GM18870 (cell line): ENCODE measurements at regions not wholly inside any gene's neighbourhood (a gene's known extent, or its start where the extent isn't known, plus 50 kb on each side); places are given as distances from the start of the nearest gene placed in this dataset.
"Not testable (repeated sequence)": the region's sequence is repeated elsewhere in the genome, so short reads cannot be mapped to it uniquely, and the experiment has no call there.

Experiments
- ATAC-seq: cut with Tn5 transposase; IDR thresholded peaks from one replicate; pipeline ENCODE4 v1.9.1; 2021; ENCODE audit warnings: moderate library complexity; ENCODE audit not compliant: unreplicated experiment

- no peak for ATAC-seq
These were observed 253.2 kb downstream of the DLL1 start for GRCh38 chr6:170037541-170038250.

- no peak for ATAC-seq
These were observed 254.0 kb downstream of the DLL1 start for GRCh38 chr6:170036916-170037315.

- ATAC-seq, result not testable (repeated sequence)
These were observed 254.5 kb downstream of the DLL1 start for GRCh38 chr6:170036367-170036766.

- no peak for ATAC-seq
These were observed 255.0 kb downstream of the DLL1 start for GRCh38 chr6:170035901-170036304.

GRCh38 chr6:170035044-170035443, 255.8 kb downstream of the DLL1 start:
- no peak for ATAC-seq

GRCh38 chr6:170034294-170034693, 256.6 kb downstream of the DLL1 start:
- no peak for ATAC-seq

- ATAC-seq, result no peak
These were observed 257.2 kb downstream of the DLL1 start for GRCh38 chr6:170033666-170034065.

GRCh38 chr6:170032706-170033309, 258.1 kb downstream of the DLL1 start:
- ATAC-seq, result no peak

- ATAC-seq, result no peak
These were observed 258.7 kb downstream of the DLL1 start for GRCh38 chr6:170032197-170032596.

GRCh38 chr6:170031684-170032121, 259.2 kb downstream of the DLL1 start:
- no peak for ATAC-seq

- ATAC-seq, result no peak
These were observed 259.9 kb downstream of the DLL1 start for GRCh38 chr6:170030821-170031471.

- ATAC-seq, result no peak
These were observed 260.5 kb downstream of the DLL1 start for GRCh38 chr6:170030284-170030815.

- no peak for ATAC-seq
These were observed 261.2 kb downstream of the DLL1 start for GRCh38 chr6:170029416-170030283.

- no peak for ATAC-seq
These were observed 262.1 kb downstream of the DLL1 start for GRCh38 chr6:170028629-170029345.

- no peak for ATAC-seq
These were observed 263.2 kb downstream of the DLL1 start for GRCh38 chr6:170027647-170028043.

- ATAC-seq, result no peak
These were observed 263.9 kb downstream of the DLL1 start for GRCh38 chr6:170026751-170027646.

GRCh38 chr6:170025935-170026750, 264.7 kb downstream of the DLL1 start:
- no peak for ATAC-seq

- no peak for ATAC-seq
These were observed 265.5 kb downstream of the DLL1 start for GRCh38 chr6:170025341-170025911.
